ENCODE measurements at regions not wholly inside any gene's neighbourhood (a gene's known extent, or its start where the extent isn't known, plus 50 kb on each side); places are given as distances from the start of the nearest gene placed in this dataset.

DNA sequence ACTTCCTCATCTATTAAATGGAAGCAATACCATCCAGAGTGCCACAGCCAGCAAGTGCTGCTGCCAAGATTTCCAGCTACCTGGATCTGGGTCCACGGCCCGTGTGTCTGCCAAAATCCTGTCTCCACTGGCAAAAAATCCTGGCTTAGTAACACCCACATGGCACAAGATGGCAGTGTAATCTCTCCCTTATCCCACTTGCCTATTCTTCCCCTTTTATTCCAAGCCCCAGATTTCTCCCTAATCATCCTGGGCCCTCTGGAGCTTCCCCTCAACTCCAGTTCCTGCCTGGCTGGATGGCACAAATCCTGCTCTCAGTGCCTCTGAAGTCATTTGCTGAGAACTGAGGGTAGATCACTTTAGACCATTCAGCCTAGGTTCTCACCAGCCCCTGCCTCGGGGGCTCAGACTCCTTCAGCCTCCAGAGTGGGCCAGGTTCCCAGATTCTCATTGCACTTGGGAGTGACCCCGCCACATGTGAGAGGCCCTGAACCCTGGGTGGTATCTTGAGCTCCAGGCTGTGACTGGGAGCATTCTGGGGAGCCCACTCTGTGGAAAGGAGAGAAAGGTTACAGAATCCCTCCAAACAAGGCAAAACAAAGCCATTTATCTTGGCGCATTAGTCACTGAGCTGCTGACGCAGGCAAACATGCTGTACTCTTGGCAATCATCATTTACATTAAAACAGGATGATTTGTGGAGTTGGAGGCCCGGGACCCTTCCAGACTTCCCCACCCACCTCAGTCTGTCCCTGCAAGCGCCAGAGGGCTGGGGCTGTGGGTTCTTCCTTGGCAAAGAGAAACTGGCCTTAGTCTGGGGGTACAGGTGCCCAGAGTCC, 325.8 kb downstream of the DYSF start:
- Histone ChIP-seq H3K36me3 (ENCODE audit: control insufficient read depth in 2 of 2, insufficient read depth in 2 of 2, low read length in 1 of 2) (no peaks in the 10 kb centered on the region), H3K4me3 (no peak overlapping the region), H3K4me1 (ENCODE audit: control insufficient read depth, insufficient read depth, low read length) (no peaks in the 10 kb centered on the region), H3K27ac (ENCODE audit: control insufficient read depth, insufficient read depth) (no peak overlapping the region), H3K79me2 (ENCODE audit: control insufficient read depth, insufficient read depth, low read length) (no peaks in the 10 kb centered on the region), H3K4me2 (ENCODE audit: control insufficient read depth, insufficient read depth) (no peak overlapping the region), H3K9ac (ENCODE audit: control insufficient read depth, insufficient read depth, low read length) (no peak overlapping the region), H3K27me3 (replicated peaks in 1 of 2; ENCODE audit: control insufficient read depth in 2 of 2, insufficient read depth in 2 of 2, low read length in 1 of 2) (peaks cover 0 to 1% of the 10 kb centered on the region in 2 experiments; a peak in 3 of 4 replicates), H4K20me1 (ENCODE audit: control insufficient read depth, insufficient read depth) (no peaks in the 10 kb centered on the region), H3K9me3 (replicated peaks; ENCODE audit: control insufficient read depth, insufficient read depth, low read length) (no peaks in the 10 kb centered on the region), H2AFZ (ENCODE audit: control insufficient read depth, low read depth, low read length) (no peak overlapping the region)
- FAIRE-seq, result no peak
- ChIA-PET CTCF (interaction anchor here (1.0 to 1.5 kb wide), 3 partner anchors 18 to 175 kb away, joined by 3 to 4 read pairs (median 3); no protein-coding TSS in a partner anchor), SMC1A (ENCODE audit: uncharacterized antibody, unreplicated experiment) (interaction anchor here (0.5 to 1.5 kb wide), 2 partner anchors 10 to 156 kb away, joined by 3 to 5 read pairs; no protein-coding TSS in a partner anchor), RAD21 (ENCODE audit: unreplicated experiment) (no interaction called here), POLR2A (no interaction called here)
- BruUV-seq (replicated peaks), result no TSS peak
- WGBS (ENCODE audit: insufficient coverage, insufficient replicate concordance, low lambda C conversion rate, missing lambda C conversion rate), result 23% methylated on average over 8 of the region's 8 CpGs
- intact Hi-C loops (cut with micrococcal nuclease; ENCODE audit: unreplicated experiment) (no loop called here), in situ Hi-C loops (cut with MboI) (no loop called here)
- no peak for DNase-seq (ENCODE audit: low read depth, low spot score)
- ATAC-seq, result no peak
- TF ChIP-seq RB1 (IDR thresholded peaks at IDR 0.05; ENCODE audit: borderline replicate concordance), result no peak
- no peak for TF ChIP-seq JUND (IDR thresholded peaks at IDR 0.05; ENCODE audit: low read depth, low read length)
- TF ChIP-seq CBX5 (IDR thresholded peaks at IDR 0.05; ENCODE audit: low read depth), result no peak
- TF ChIP-seq, protein P1, sequence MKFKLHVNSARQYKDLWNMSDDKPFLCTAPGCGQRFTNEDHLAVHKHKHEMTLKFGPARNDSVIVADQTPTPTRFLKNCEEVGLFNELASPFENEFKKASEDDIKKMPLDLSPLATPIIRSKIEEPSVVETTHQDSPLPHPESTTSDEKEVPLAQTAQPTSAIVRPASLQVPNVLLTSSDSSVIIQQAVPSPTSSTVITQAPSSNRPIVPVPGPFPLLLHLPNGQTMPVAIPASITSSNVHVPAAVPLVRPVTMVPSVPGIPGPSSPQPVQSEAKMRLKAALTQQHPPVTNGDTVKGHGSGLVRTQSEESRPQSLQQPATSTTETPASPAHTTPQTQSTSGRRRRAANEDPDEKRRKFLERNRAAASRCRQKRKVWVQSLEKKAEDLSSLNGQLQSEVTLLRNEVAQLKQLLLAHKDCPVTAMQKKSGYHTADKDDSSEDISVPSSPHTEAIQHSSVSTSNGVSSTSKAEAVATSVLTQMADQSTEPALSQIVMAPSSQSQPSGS (IDR thresholded peaks at IDR 0.05; ENCODE audit: low read length), result no peak
- no peak for TF ChIP-seq STAT3 (IDR thresholded peaks at IDR 0.05; ENCODE audit: low read depth, low read length)
- TF ChIP-seq IRF4 (IDR thresholded peaks at IDR 0.05; ENCODE audit: low read depth, low read length), result no peak
- TF ChIP-seq TBL1XR1 (IDR thresholded peaks at IDR 0.05; ENCODE audit: low read depth, low read length), result no peak
- TF ChIP-seq, protein P2, sequence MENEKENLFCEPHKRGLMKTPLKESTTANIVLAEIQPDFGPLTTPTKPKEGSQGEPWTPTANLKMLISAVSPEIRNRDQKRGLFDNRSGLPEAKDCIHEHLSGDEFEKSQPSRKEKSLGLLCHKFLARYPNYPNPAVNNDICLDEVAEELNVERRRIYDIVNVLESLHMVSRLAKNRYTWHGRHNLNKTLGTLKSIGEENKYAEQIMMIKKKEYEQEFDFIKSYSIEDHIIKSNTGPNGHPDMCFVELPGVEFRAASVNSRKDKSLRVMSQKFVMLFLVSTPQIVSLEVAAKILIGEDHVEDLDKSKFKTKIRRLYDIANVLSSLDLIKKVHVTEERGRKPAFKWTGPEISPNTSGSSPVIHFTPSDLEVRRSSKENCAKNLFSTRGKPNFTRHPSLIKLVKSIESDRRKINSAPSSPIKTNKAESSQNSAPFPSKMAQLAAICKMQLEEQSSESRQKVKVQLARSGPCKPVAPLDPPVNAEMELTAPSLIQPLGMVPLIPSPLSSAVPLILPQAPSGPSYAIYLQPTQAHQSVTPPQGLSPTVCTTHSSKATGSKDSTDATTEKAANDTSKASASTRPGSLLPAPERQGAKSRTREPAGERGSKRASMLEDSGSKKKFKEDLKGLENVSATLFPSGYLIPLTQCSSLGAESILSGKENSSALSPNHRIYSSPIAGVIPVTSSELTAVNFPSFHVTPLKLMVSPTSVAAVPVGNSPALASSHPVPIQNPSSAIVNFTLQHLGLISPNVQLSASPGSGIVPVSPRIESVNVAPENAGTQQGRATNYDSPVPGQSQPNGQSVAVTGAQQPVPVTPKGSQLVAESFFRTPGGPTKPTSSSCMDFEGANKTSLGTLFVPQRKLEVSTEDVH (IDR thresholded peaks at IDR 0.05; ENCODE audit: low read depth, partially characterized antibody), result no peak
- TF ChIP-seq YBX1 (IDR thresholded peaks at IDR 0.05), result no peak
- no peak for TF ChIP-seq EP300 (IDR thresholded peaks at IDR 0.05; ENCODE audit: borderline replicate concordance in 1 of 2, control insufficient read depth in 1 of 2, low read depth in 2 of 2, low read length in 2 of 2)
- no peak for TF ChIP-seq FOXM1 (IDR thresholded peaks at IDR 0.05; ENCODE audit: low read depth, low read length)
- no peak for TF ChIP-seq NRF1 (conservative IDR thresholded peaks at IDR 0.05; ENCODE audit: low read depth, low read length)
- TF ChIP-seq, protein P3, sequence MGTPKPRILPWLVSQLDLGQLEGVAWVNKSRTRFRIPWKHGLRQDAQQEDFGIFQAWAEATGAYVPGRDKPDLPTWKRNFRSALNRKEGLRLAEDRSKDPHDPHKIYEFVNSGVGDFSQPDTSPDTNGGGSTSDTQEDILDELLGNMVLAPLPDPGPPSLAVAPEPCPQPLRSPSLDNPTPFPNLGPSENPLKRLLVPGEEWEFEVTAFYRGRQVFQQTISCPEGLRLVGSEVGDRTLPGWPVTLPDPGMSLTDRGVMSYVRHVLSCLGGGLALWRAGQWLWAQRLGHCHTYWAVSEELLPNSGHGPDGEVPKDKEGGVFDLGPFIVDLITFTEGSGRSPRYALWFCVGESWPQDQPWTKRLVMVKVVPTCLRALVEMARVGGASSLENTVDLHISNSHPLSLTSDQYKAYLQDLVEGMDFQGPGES (IDR thresholded peaks at IDR 0.05), result no peak
- TF ChIP-seq, protein P4, sequence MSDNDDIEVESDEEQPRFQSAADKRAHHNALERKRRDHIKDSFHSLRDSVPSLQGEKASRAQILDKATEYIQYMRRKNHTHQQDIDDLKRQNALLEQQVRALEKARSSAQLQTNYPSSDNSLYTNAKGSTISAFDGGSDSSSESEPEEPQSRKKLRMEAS (IDR thresholded peaks at IDR 0.05; ENCODE audit: low read depth, low read length), result no peak
- TF ChIP-seq ZNF24 (IDR thresholded peaks at IDR 0.05), result no peak
- no peak for TF ChIP-seq ASH2L (IDR thresholded peaks at IDR 0.05; ENCODE audit: borderline replicate concordance, low read depth)

Data from GM12878 (cell line).